ENCODE measurements at regions not wholly inside any gene's neighbourhood (a gene's known extent, or its start where the extent isn't known, plus 50 kb on each side); places are given as distances from the start of the nearest gene placed in this dataset.

- ChIA-PET POLR2A (no interaction called here), CTCF (interaction anchor here (0.7 kb wide), 1 partner anchor 13 kb away, joined by 4 read pairs; no protein-coding TSS in a partner anchor)
- Histone ChIP-seq H3K9me3 (ENCODE audit: control insufficient read depth, insufficient read depth, low read depth, low read length) (no peaks in the 10 kb centered on the region), H3K36me3 (ENCODE audit: control insufficient read depth in 2 of 2, insufficient read depth in 1 of 2, low read length in 2 of 2) (no peaks in the 10 kb centered on the region), H3K4me1 (ENCODE audit: control insufficient read depth, insufficient read depth, low read length) (peaks cover 12% of the 10 kb centered on the region), H3K27ac (ENCODE audit: extremely low read depth, low read depth, low read length) (peak overlapping the region; percentile 61), H3K4me3 (ENCODE audit: low read depth, low read length) (no peak overlapping the region)
- TF ChIP-seq ZNF623 (tag by site-specific recombination; IDR thresholded peaks at IDR 0.05), result no peak
- TF ChIP-seq KLF16 (tag by site-specific recombination; IDR thresholded peaks at IDR 0.05), result peak; percentile 78
- TF ChIP-seq, protein P1, sequence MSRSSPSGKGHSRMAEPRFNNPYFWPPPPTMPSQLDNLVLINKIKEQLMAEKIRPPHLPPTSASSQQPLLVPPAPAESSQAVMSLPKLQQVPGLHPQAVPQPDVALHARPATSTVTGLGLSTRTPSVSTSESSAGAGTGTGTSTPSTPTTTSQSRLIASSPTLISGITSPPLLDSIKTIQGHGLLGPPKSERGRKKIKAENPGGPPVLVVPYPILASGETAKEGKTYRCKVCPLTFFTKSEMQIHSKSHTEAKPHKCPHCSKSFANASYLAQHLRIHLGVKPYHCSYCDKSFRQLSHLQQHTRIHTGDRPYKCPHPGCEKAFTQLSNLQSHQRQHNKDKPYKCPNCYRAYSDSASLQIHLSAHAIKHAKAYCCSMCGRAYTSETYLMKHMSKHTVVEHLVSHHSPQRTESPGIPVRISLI (tag by site-specific recombination; IDR thresholded peaks at IDR 0.05), result no peak
- peak; percentile 95 for TF ChIP-seq IKZF3 (tag by site-specific recombination; IDR thresholded peaks at IDR 0.05)
- TF ChIP-seq ZNF521 (tag by site-specific recombination; IDR thresholded peaks at IDR 0.05), result no peak
- TF ChIP-seq ZNF600 (tag by site-specific recombination; IDR thresholded peaks at IDR 0.05), result 0 out of 2 replicates have a peak, but pooled peaks have one; percentile 9
- TF ChIP-seq BCL11B (tag by site-specific recombination; IDR thresholded peaks at IDR 0.05; ENCODE audit: low read depth), result no peak
- no peak for TF ChIP-seq ZNF169 (tag by site-specific recombination; IDR thresholded peaks at IDR 0.05)
- no peak for TF ChIP-seq ZNF514 (tag by site-specific recombination; IDR thresholded peaks at IDR 0.05)
- TF ChIP-seq ZNF133 (tag by site-specific recombination; IDR thresholded peaks at IDR 0.05), result no peak
- no peak for TF ChIP-seq RBAK (tag by site-specific recombination; IDR thresholded peaks at IDR 0.05)
- no peak for TF ChIP-seq REPIN1 (tag by site-specific recombination; IDR thresholded peaks at IDR 0.05; ENCODE audit: low read depth)
- TF ChIP-seq, protein P2, sequence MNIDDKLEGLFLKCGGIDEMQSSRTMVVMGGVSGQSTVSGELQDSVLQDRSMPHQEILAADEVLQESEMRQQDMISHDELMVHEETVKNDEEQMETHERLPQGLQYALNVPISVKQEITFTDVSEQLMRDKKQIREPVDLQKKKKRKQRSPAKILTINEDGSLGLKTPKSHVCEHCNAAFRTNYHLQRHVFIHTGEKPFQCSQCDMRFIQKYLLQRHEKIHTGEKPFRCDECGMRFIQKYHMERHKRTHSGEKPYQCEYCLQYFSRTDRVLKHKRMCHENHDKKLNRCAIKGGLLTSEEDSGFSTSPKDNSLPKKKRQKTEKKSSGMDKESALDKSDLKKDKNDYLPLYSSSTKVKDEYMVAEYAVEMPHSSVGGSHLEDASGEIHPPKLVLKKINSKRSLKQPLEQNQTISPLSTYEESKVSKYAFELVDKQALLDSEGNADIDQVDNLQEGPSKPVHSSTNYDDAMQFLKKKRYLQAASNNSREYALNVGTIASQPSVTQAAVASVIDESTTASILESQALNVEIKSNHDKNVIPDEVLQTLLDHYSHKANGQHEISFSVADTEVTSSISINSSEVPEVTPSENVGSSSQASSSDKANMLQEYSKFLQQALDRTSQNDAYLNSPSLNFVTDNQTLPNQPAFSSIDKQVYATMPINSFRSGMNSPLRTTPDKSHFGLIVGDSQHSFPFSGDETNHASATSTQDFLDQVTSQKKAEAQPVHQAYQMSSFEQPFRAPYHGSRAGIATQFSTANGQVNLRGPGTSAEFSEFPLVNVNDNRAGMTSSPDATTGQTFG (tag by site-specific recombination; IDR thresholded peaks at IDR 0.05; ENCODE audit: borderline replicate concordance), result no peak
- TF ChIP-seq ZIC2 (tag by site-specific recombination; IDR thresholded peaks at IDR 0.05), result no peak
- no peak for TF ChIP-seq ZNF555 (tag by site-specific recombination; conservative IDR thresholded peaks at IDR 0.05)
- TF ChIP-seq ZNF24 (tag by site-specific recombination; IDR thresholded peaks at IDR 0.05), result peak; percentile 93
- TF ChIP-seq ZNF324 (tag by site-specific recombination; IDR thresholded peaks at IDR 0.05), result peak; percentile 76
- TF ChIP-seq HOXD13 (CRISPR knock-in tag; IDR thresholded peaks at IDR 0.05; ENCODE audit: borderline replicate concordance), result peak; percentile 73; the same call in 1 of the 2 replicates
- TF ChIP-seq, protein P3, sequence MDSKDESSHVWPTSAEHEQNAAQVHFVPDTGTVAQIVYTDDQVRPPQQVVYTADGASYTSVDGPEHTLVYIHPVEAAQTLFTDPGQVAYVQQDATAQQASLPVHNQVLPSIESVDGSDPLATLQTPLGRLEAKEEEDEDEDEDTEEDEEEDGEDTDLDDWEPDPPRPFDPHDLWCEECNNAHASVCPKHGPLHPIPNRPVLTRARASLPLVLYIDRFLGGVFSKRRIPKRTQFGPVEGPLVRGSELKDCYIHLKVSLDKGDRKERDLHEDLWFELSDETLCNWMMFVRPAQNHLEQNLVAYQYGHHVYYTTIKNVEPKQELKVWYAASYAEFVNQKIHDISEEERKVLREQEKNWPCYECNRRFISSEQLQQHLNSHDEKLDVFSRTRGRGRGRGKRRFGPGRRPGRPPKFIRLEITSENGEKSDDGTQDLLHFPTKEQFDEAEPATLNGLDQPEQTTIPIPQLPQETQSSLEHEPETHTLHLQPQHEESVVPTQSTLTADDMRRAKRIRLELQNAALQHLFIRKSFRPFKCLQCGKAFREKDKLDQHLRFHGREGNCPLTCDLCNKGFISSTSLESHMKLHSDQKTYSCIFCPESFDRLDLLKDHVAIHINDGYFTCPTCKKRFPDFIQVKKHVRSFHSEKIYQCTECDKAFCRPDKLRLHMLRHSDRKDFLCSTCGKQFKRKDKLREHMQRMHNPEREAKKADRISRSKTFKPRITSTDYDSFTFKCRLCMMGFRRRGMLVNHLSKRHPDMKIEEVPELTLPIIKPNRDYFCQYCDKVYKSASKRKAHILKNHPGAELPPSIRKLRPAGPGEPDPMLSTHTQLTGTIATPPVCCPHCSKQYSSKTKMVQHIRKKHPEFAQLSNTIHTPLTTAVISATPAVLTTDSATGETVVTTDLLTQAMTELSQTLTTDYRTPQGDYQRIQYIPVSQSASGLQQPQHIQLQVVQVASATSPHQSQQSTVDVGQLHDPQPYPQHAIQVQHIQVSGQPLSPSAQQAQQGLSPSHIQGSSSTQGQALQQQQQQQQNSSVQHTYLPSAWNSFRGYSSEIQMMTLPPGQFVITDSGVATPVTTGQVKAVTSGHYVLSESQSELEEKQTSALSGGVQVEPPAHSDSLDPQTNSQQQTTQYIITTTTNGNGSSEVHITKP (tag by site-specific recombination; IDR thresholded peaks at IDR 0.05), result peak; percentile 85
- TF ChIP-seq, protein P4, sequence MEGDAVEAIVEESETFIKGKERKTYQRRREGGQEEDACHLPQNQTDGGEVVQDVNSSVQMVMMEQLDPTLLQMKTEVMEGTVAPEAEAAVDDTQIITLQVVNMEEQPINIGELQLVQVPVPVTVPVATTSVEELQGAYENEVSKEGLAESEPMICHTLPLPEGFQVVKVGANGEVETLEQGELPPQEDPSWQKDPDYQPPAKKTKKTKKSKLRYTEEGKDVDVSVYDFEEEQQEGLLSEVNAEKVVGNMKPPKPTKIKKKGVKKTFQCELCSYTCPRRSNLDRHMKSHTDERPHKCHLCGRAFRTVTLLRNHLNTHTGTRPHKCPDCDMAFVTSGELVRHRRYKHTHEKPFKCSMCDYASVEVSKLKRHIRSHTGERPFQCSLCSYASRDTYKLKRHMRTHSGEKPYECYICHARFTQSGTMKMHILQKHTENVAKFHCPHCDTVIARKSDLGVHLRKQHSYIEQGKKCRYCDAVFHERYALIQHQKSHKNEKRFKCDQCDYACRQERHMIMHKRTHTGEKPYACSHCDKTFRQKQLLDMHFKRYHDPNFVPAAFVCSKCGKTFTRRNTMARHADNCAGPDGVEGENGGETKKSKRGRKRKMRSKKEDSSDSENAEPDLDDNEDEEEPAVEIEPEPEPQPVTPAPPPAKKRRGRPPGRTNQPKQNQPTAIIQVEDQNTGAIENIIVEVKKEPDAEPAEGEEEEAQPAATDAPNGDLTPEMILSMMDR (tag by site-specific recombination; IDR thresholded peaks at IDR 0.05), result no peak
- peak; percentile 69 for TF ChIP-seq KLF7 (tag by site-specific recombination; IDR thresholded peaks at IDR 0.05; ENCODE audit: borderline replicate concordance)
- no peak for TF ChIP-seq SP2 (tag by site-specific recombination; IDR thresholded peaks at IDR 0.05)
- TF ChIP-seq ZNF549 (tag by site-specific recombination; IDR thresholded peaks at IDR 0.05), result no peak
- TF ChIP-seq ZNF248 (tag by site-specific recombination; IDR thresholded peaks at IDR 0.05), result no peak
- no peak for TF ChIP-seq ZNF292 (tag by site-specific recombination; IDR thresholded peaks at IDR 0.05; ENCODE audit: borderline replicate concordance, low read depth)
- no peak for TF ChIP-seq ZNF121 (tag by site-specific recombination; IDR thresholded peaks at IDR 0.05)
- TF ChIP-seq, protein P5, sequence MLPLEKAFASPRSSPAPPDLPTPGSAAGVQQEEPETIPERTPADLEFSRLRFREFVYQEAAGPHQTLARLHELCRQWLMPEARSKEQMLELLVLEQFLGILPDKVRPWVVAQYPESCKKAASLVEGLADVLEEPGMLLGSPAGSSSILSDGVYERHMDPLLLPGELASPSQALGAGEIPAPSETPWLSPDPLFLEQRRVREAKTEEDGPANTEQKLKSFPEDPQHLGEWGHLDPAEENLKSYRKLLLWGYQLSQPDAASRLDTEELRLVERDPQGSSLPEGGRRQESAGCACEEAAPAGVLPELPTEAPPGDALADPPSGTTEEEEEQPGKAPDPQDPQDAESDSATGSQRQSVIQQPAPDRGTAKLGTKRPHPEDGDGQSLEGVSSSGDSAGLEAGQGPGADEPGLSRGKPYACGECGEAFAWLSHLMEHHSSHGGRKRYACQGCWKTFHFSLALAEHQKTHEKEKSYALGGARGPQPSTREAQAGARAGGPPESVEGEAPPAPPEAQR (tag by site-specific recombination; IDR thresholded peaks at IDR 0.05), result 0 out of 2 replicates have a peak, but pooled peaks have one; percentile 73
- no peak for TF ChIP-seq GLIS2 (tag by site-specific recombination; IDR thresholded peaks at IDR 0.05)
Observed at GRCh38 chr9:95721061-95721531, 154.4 kb upstream of the ERCC6L2 start.
